CD4-positive, alpha-beta T cell treated with Interleukin-4 for 4 hours (primary cell): ENCODE measurements at regions not wholly inside any gene's neighbourhood (a gene's known extent, or its start where the extent isn't known, plus 50 kb on each side); places are given as distances from the start of the nearest gene placed in this dataset.
"Not testable (repeated sequence)": the region's sequence is repeated elsewhere in the genome, so short reads cannot be mapped to it uniquely, and the experiment has no call there.

Source experiments
- DNase-seq: peaks from one replicate; pipeline ENCODE4 v3.0.0-alpha.2; 2020

DNA sequence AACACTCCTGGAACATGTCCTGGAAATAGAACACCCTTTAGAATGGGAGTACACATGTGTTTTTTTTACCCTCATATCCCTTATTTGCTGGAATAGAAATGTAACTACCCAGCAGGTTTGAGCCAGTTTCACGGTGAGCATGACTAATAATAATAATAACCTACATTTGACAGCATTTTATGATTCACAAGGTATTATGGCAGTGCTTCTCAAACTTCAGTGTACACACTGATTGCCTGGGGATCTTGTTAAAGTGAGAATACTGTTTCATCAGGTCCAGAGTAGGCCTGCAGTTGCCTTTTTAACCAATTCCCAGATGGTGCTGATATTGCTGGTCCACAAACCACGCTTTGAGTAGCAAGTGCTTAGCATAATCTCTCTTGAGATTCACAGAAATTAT is 63.9 kb downstream of the NFKBIZ start:
- DNase-seq: no peak

DNA sequence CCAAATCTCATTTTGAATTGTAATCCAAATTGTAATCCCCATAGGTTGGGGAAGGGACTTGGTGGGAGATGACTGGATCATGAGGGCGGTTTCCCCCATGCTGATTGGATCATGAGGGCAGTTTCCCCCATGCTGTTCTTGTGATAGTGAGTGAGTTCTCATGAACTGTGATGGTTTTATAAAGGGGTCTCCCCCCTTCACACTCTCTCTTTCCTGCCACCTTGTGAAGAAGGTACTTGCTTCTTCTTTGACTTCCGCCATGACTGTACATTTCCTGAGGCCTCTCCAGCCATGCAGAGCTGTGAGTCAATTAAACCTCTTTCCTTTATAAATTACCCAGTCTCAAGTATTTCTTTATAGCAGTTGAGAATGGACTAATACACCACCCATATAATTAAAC is 68.4 kb downstream of the NFKBIZ start:
- DNase-seq: not testable (repeated sequence)

GRCh38 chr3:101922151-101922725 is 72.9 kb downstream of the NFKBIZ start:
- DNase-seq: not testable (repeated sequence)

DNA sequence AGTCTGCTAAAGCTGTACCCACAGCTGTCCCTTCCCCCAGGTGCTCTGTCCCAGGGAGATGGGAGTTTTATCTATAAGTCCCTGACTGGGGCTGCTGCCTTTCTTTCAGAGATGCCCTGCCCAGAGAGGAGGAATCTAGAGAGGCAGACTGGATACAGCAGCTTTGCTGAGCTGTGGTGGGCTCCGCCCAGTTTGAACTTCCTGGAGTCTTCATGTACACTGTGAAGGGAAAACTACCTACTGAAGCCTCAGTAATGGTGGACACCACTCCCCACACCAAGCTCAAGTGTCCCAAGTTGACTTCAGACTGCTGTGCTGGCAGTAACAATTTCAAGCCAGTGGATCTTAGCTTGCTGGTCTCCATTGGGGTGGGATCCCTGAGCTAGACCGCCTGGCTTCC is 75.3 kb downstream of the NFKBIZ start:
- DNase-seq: not testable (repeated sequence)

GRCh38 chr3:101925124-101925523 is 75.8 kb downstream of the NFKBIZ start:
- DNase-seq: not testable (repeated sequence)

- no peak for DNase-seq
Measured at GRCh38 chr3:101925564-101925963, 76.2 kb downstream of the NFKBIZ start.

DNA sequence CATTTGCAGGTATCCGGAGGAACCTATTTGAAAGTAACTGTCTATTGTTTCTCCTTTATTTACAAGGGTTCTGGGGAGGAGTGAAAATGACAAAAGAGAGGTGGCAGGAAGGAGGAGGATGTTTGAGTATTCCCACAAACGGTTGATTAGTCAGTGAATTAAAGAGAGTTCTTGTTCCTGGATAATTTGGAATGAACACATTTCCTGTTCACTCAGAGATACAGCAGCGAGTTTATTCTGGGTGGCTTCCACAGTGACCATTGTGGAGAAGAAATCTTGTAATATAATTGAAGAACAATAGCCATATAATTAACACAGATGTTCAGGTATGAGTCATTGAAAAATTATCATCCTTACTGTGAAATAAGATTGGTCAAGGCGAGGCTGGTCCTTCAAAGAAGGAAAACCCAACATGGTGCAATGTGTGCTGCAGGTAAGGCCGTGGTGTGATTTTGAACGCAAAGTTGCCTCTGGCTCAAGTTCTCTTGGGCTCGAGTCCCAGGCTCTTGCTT is 77.3 kb downstream of the NFKBIZ start:
- DNase-seq: no peak

DNA sequence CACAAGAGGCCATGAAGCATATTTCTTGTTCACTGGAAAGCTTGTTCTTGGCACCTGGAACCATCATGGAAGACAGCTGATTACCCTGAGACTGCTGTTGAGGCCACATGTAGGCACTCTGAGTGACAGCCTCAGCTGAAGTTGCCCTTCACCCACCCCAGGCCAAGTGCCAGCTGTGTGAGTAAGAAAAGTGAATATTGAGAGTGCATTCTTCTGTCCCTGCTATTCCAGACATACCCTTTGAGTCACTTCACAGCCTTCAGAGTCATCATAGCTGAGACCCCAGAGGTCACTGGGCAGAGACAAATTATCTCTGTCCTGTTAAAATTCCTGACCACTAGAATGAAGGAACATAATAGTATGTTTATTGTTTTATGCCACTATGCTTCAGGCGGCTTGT is 79.6 kb downstream of the NFKBIZ start:
- DNase-seq: no peak

GRCh38 chr3:101931081-101931480 is 81.8 kb downstream of the NFKBIZ start:
- DNase-seq: no peak

GRCh38 chr3:101932326-101933068 is 83.2 kb downstream of the NFKBIZ start:
- no peak for DNase-seq

GRCh38 chr3:101936419-101937356 is 87.4 kb downstream of the NFKBIZ start:
- DNase-seq: peak; percentile 86

GRCh38 chr3:101938262-101938847 is 89.0 kb downstream of the NFKBIZ start:
- DNase-seq: no peak

GRCh38 chr3:101939361-101940049 is 90.2 kb downstream of the NFKBIZ start:
- DNase-seq: no peak

- no peak for DNase-seq
Measured at GRCh38 chr3:101940521-101941317, 91.4 kb downstream of the NFKBIZ start.

DNA sequence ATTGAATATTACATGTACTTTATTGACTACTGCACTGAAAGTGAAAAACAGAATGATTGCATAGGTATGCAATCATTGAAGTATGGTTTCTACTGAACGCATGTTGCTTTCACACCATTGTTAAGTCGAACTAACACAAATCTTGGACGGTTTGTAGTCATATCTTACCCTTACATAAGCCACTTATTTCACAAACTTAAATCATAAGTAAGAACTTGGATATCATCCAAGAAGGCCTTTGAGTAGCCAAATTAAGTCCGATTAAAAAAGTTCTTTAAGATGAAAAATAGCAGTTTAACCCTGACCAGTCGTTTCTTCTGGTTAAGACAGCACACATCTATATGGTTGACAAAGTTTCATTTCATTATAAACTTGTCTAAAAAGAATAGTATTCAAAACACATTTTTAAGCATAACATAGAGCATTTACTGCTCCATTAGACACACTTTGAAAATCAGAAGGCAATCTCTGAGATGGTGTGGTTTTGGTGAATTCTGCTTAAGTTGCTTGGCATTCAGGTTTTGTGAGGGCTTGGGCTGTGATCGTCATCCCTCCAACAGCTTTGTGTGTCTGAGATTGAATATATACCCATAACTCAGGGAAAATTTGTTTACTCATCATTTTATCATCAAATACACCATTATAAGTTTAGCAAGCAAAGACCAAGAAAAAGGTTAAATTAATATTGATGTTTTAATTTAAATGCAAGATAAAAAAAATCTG is 92.2 kb downstream of the NFKBIZ start:
- DNase-seq: no peak

DNA sequence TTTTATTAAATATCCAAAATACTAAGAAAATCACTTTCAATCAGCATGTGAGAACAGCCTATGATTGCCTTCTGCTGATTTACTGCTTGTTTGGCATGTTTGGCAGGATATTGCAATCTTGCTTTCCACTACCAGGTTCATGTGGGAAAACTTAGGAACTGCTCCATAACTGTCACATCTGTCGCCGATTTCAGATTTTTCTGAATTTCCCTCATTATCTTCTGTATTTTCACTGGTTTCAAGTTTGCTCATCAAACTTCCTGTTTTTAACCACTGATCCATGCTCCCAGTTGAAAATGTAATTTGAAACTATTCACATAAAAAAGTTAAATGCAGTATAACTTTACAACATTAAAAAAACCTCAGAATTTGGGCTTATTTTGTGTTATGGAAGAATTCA is 93.0 kb downstream of the NFKBIZ start:
- no peak for DNase-seq

DNA sequence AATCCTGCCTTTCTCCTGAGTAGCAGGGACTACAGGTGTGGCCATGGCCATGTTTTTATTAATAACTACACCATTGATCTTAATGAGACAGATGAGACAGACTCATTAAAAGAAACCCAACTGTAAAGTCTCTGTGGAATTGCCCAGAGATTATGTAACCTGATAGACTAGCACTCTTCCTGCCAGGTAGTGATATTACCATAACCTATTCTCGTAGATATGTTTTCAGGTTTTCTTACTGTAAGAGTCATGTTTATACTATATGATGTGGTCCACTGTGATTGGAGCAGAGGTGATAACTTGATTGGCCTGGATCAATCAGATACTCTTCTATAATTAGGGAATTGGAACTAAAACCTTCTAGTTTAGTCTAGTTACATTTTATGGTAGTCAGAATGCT is 93.7 kb downstream of the NFKBIZ start:
- DNase-seq: no peak

- DNase-seq: no peak
Measured at GRCh38 chr3:101944308-101944707, 95.0 kb downstream of the NFKBIZ start.

DNA sequence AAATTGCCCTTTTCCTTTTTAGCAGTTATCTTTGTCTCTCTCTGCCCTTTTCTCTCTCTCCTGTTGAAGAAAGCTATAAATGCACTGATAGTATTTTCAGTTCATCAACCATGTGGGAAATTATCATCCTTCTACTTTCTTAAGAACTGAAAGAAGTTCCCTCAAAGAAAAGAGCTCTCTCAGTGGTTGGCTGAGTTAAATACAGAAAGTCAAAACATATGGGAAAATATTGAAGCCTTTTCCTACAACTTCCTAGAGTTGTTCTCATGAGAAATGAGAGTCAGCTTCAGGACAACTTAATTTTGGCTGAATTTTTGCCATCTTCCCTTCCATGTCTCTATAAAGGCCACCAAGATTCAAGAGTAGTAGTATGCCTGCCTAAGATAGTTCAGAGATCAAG is 96.7 kb downstream of the NFKBIZ start:
- DNase-seq: no peak

DNA sequence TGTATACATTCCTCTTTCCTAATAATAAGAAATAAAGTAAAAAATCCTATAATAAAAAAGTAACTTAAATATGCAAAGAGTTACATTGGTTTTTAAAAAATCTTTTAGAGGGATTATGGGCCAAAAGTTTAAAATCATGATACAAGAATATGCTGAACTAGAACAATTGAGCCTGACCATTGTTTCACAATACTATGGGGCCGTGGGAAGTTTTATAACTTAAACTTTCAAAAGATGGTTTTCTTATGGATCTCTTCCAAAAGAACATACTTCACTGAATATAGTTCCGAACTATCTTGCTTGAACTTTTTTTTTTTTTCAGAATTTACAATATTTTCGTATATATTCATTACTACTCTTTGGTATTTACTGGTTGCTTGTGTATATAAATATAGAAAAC is 97.6 kb downstream of the NFKBIZ start:
- DNase-seq: no peak

- DNase-seq: peak; percentile 11
Measured at GRCh38 chr3:101950510-101950909, 101.2 kb downstream of the NFKBIZ start.
